Upper lobe of left lung (tissue), 4 donors: ENCODE measurements at regions not wholly inside any gene's neighbourhood (a gene's known extent, or its start where the extent isn't known, plus 50 kb on each side); places are given as distances from the start of the nearest gene placed in this dataset.

Source experiments
- EP300 ChIP-seq, 4 donors: sonication (generic); formaldehyde crosslinking; IDR thresholded peaks; one replicate each; pipeline ENCODE4 v1.5.1; 2017; ENCODE audit warnings: antibody characterized with exemption in 4 of 4, control low read depth in 2 of 4
- POLR2A ChIP-seq, 4 donors: fragments of 450-650 bp; IDR thresholded peaks; one replicate each; pipeline ENCODE4 v1.5.1; 2016 to 2017; ENCODE audit warnings: antibody characterized with exemption in 4 of 4, mild to moderate bottlenecking in 2 of 4
- POLR2AphosphoS5 ChIP-seq, 2 donors: sonication (generic); formaldehyde crosslinking; IDR thresholded peaks; one replicate each; pipeline ENCODE4 v1.5.1; 2017; ENCODE audit warnings: antibody characterized with exemption in 2 of 2
- TF ChIP-seq, protein P1 (sequence below), 6 experiments: fragments of 450-650 bp in 4 of 6; fragments of 200-600 bp in 2 of 6; sonication (generic) in 2 of 6; IDR thresholded peaks; one replicate each; pipeline ENCODE4 v1.5.1; 2016 to 2019; ENCODE audit warnings: antibody characterized with exemption in 6 of 6

DNA sequence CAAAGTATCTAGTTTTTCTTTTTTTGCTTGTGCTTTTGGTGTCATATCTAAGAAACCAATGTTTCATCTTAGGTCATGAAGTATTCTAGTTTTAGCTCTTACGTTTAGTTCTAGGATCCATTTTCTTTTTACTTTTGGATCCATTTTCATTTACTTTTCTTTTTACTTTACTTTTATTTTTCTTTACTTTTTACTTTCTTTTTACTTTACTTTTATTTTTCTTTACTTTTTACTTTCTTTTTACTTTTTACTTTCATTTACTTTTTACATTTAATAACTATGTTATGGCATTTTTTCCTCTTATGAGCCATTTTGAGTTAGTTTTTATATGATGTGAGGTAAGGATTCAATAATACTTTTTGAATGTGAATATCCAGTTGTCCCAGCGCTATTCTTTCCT lies 213.4 kb downstream of the ZFP36L2 start:
- TF ChIP-seq POLR2A (IDR thresholded peaks at IDR 0.05): no peak
- TF ChIP-seq, protein P1, sequence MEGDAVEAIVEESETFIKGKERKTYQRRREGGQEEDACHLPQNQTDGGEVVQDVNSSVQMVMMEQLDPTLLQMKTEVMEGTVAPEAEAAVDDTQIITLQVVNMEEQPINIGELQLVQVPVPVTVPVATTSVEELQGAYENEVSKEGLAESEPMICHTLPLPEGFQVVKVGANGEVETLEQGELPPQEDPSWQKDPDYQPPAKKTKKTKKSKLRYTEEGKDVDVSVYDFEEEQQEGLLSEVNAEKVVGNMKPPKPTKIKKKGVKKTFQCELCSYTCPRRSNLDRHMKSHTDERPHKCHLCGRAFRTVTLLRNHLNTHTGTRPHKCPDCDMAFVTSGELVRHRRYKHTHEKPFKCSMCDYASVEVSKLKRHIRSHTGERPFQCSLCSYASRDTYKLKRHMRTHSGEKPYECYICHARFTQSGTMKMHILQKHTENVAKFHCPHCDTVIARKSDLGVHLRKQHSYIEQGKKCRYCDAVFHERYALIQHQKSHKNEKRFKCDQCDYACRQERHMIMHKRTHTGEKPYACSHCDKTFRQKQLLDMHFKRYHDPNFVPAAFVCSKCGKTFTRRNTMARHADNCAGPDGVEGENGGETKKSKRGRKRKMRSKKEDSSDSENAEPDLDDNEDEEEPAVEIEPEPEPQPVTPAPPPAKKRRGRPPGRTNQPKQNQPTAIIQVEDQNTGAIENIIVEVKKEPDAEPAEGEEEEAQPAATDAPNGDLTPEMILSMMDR (IDR thresholded peaks at IDR 0.05): no peak
- no peak for TF ChIP-seq POLR2AphosphoS5 (IDR thresholded peaks at IDR 0.05)
- TF ChIP-seq EP300 (IDR thresholded peaks at IDR 0.05): no peak
